A549 (cell line): ENCODE measurements at regions not wholly inside any gene's neighbourhood (a gene's known extent, or its start where the extent isn't known, plus 50 kb on each side); places are given as distances from the start of the nearest gene placed in this dataset.

Experiments used
- ATAC-seq, 2 experiments: fragments of 200-7000 bp in 1 of 2; fragments of >200 bp in 1 of 2; cut with Nextera tagmentation in 1 of 2; cut with Tn5 transposase in 1 of 2; 3 replicates each; pipeline versions ENCODE4 v1.8.0 to v1.9.1; 2018 to 2020; ENCODE audit warnings: mild to moderate bottlenecking in 1 of 2, moderate library complexity in 1 of 2
- CTCF ChIA-PET: fragments of 300-600 bp; sonication (Branson Sonifier 250); formaldehyde crosslinking; extraction: SDS; loops from one replicate; lab custom pipeline; 2021; ENCODE audit warnings: antibody characterized with exemption, inconsistent platforms; lab: Yijun Ruan, JAX
- POLR2A ChIA-PET: fragments of 350-600 bp; formaldehyde crosslinking; extraction: SDS; loops from one replicate; lab custom pipeline; 2021; ENCODE audit warnings: antibody characterized with exemption, inconsistent platforms; lab: Yijun Ruan, JAX
- DNase-seq, 2 experiments: peaks; one replicate each; pipeline versions ENCODE4 v3.0.0 to v3.0.0-alpha.2; 2011 to 2016; ENCODE audit warnings: low read depth in 1 of 2, low spot score in 1 of 2
- FAIRE-seq: peaks from 2 replicates; lab custom pipeline; 2011; peaks lifted over from hg19 to GRCh38; lab: Jason Lieb, UNC
- H3K27ac ChIP-seq, 2 experiments: fragments of >200 bp; sonication (Bioruptor Twin); formaldehyde crosslinking; 3 replicates each; pipeline ENCODE4 v1.5.1; 2016 to 2017
- H3K4me1 ChIP-seq: fragments of >200 bp; sonication (Bioruptor Twin); formaldehyde crosslinking; 3 replicates; pipeline ENCODE4 v1.6.1; 2016
- H3K4me2 ChIP-seq: fragments of >200 bp; sonication (Bioruptor Twin); formaldehyde crosslinking; 3 replicates; pipeline ENCODE4 v1.6.1; 2016
- H3K4me3 ChIP-seq: fragments of >200 bp; sonication (Bioruptor Twin); formaldehyde crosslinking; 3 replicates; pipeline ENCODE4 v1.5.1; 2016
- H3K9me3 ChIP-seq: fragments of >200 bp; sonication (Bioruptor Twin); formaldehyde crosslinking; 3 replicates; pipeline ENCODE4 v1.6.1; 2016
- ATOH8 ChIP-seq: fragments of 250-450 bp; sonication (Bioruptor Pico); IDR thresholded peaks from 2 replicates; pipeline ENCODE4 v1.5.0; 2020; ENCODE audit warnings: low read depth, mild to moderate bottlenecking, moderate library complexity
- BCL3 ChIP-seq: fragments of >200 bp; sonication (Bioruptor Twin); formaldehyde crosslinking; IDR thresholded peaks from 3 replicates; pipeline ENCODE4 v1.6.1; 2016
- BHLHE40 ChIP-seq: IDR thresholded peaks from 2 replicates; pipeline ENCODE4 v1.6.1; 2012; ENCODE audit warnings: low read depth, low read length, inconsistent platforms
- CBX8 ChIP-seq: fragments of 200-600 bp; sonication (generic); IDR thresholded peaks from 2 replicates; pipeline ENCODE4 v1.6.1; 2016
- CTCF ChIP-seq: fragments of >200 bp; sonication (Bioruptor Twin); formaldehyde crosslinking; IDR thresholded peaks from 3 replicates; pipeline ENCODE4 v1.5.1; 2016
- E2F6 ChIP-seq: IDR thresholded peaks from 2 replicates; pipeline ENCODE4 v1.6.1; 2012; ENCODE audit warnings: low read depth, borderline replicate concordance
- EHF ChIP-seq: fragments of 250-450 bp; sonication (Bioruptor Pico); IDR thresholded peaks from 2 replicates; pipeline ENCODE4 v1.5.0; 2020; ENCODE audit warnings: mild to moderate bottlenecking
- ESRRA ChIP-seq: fragments of 150-350 bp; IDR thresholded peaks from 2 replicates; pipeline ENCODE4 v1.6.1; 2014; ENCODE audit warnings: mild to moderate bottlenecking, low read length, borderline replicate concordance
- GATA3 ChIP-seq: IDR thresholded peaks from 2 replicates; pipeline ENCODE4 v1.6.1; 2012; ENCODE audit warnings: borderline replicate concordance
- HES2 ChIP-seq: fragments of >200 bp; sonication (Bioruptor Twin); formaldehyde crosslinking; IDR thresholded peaks from 2 replicates; pipeline ENCODE4 v1.6.1; 2016
- HEYL ChIP-seq: fragments of 250-450 bp; sonication (Bioruptor Pico); IDR thresholded peaks from 2 replicates; pipeline ENCODE4 v1.8.0; 2021; ENCODE audit warnings: mild to moderate bottlenecking, moderate library complexity
- HOXA7 ChIP-seq: fragments of 250-450 bp; sonication (Bioruptor Pico); IDR thresholded peaks from 2 replicates; pipeline ENCODE4 v1.5.0; 2020; ENCODE audit warnings: mild to moderate bottlenecking, moderate library complexity
- JUNB ChIP-seq: fragments of >200 bp; sonication (Bioruptor Twin); formaldehyde crosslinking; IDR thresholded peaks from 2 replicates; pipeline ENCODE4 v1.6.1; 2016
- KDM1A ChIP-seq: fragments of 200-600 bp; sonication (generic); IDR thresholded peaks from 2 replicates; pipeline ENCODE4 v1.6.1; 2016; ENCODE audit warnings: low read depth, mild to moderate bottlenecking
- KDM5A ChIP-seq: fragments of 200-600 bp; sonication (generic); IDR thresholded peaks from 2 replicates; pipeline ENCODE4 v1.6.1; 2016; ENCODE audit warnings: antibody characterized with exemption, mild to moderate bottlenecking
- NFE2L2 ChIP-seq: fragments of 150-350 bp; conservative IDR thresholded peaks from 2 replicates; pipeline ENCODE4 v1.6.1; 2014; ENCODE audit warnings: low read length
- PBX3 ChIP-seq: IDR thresholded peaks from 2 replicates; pipeline ENCODE4 v1.6.1; 2012
- PHF8 ChIP-seq: fragments of 200-600 bp; sonication (generic); IDR thresholded peaks from 2 replicates; pipeline ENCODE4 v1.6.1; 2016; ENCODE audit warnings: low read depth, mild to moderate bottlenecking, antibody characterized with exemption, moderate library complexity, borderline replicate concordance
- POLR2A ChIP-seq: IDR thresholded peaks from 2 replicates; pipeline ENCODE4 v1.6.1; 2012; ENCODE audit warnings: mild to moderate bottlenecking, low read length
- RARB ChIP-seq: fragments of 250-450 bp; sonication (Bioruptor Pico); IDR thresholded peaks from 2 replicates; pipeline ENCODE4 v1.8.0; 2021; ENCODE audit warnings: mild to moderate bottlenecking, moderate library complexity
- RFX5 ChIP-seq: fragments of 450-650 bp; IDR thresholded peaks from 2 replicates; pipeline ENCODE4 v1.7.1; 2014; ENCODE audit warnings: antibody characterized with exemption, mild to moderate bottlenecking, moderate library complexity
- RNF2 ChIP-seq: fragments of 200-600 bp; sonication (generic); IDR thresholded peaks from 2 replicates; pipeline ENCODE4 v1.6.1; 2016; ENCODE audit warnings: low read depth, mild to moderate bottlenecking, antibody characterized with exemption, moderate library complexity, borderline replicate concordance
- SMC3 ChIP-seq: fragments of >200 bp; sonication (Bioruptor Twin); formaldehyde crosslinking; IDR thresholded peaks from 3 replicates; pipeline ENCODE4 v1.6.1; 2018; ENCODE audit warnings: inconsistent platforms
- TP53 ChIP-seq: fragments of 250-450 bp; sonication (Bioruptor Pico); IDR thresholded peaks from 2 replicates; pipeline ENCODE4 v1.5.0; 2021; ENCODE audit warnings: mild to moderate bottlenecking, moderate library complexity
- ZFP36 ChIP-seq: fragments of 450-650 bp; IDR thresholded peaks from 2 replicates; pipeline ENCODE4 v1.6.1; 2014; ENCODE audit warnings: borderline replicate concordance; ENCODE audit not compliant: partially characterized antibody
- whole genome bisulfite sequencing: methylation state at CpG from one replicate; pipeline ENCODE4 v1.1.6; 2017; ENCODE audit errors: missing lambda C conversion rate; 5-methylcytosine and 5-hydroxymethylcytosine counted together

- ATAC-seq = no peak
- TF ChIP-seq PBX3 = no peak
- TF ChIP-seq GATA3 = no peak
- TF ChIP-seq BHLHE40 = no peak
- TF ChIP-seq, all 56 proteins: peak for 0
- Histone ChIP-seq H3K27ac (no peak overlapping the region), H3K4me2 (no peak overlapping the region), H3K4me3 (no peak overlapping the region), H3K9me3 (no peaks in the 10 kb centered on the region), H3K4me1 (no peaks in the 10 kb centered on the region; the same call in 2 of the 3 replicates)
- WGBS = 54% methylated on average over 3 of the region's 3 CpGs
- DNase-seq = no peak
- CTCF ChIA-PET = interaction anchor here (0.9 kb wide), 1 partner anchor 41 kb away, joined by 5 read pairs; no protein-coding TSS in a partner anchor
- no peak for FAIRE-seq
- POLR2A ChIA-PET = no interaction called here
These were observed 171.3 kb upstream of the OSR1 start for GRCh38 chr2:19529677-19530076.

- POLR2A ChIA-PET = no interaction called here
- no peak overlapping the region for H3K27ac ChIP-seq
- H3K9me3 ChIP-seq = no peaks in the 10 kb centered on the region
- TF ChIP-seq ZFP36 (no peak), EHF (CRISPR knock-in tag) (no peak), ESRRA (no peak), HOXA7 (CRISPR knock-in tag) (no peak), KDM5A (no peak), KDM1A (no peak), RFX5 (no peak), ATOH8 (no peak)
- CTCF ChIA-PET = no interaction called here
- H3K4me2 ChIP-seq = no peak overlapping the region
- ATAC-seq (no peak), FAIRE-seq (no peak), DNase-seq (no peak)
- no peaks in the 10 kb centered on the region; the same call in 2 of the 3 replicates for H3K4me1 ChIP-seq
- 91% methylated on average over 2 of the region's 2 CpGs for WGBS
- H3K4me3 ChIP-seq = no peak overlapping the region
These were observed 169.3 kb upstream of the OSR1 start for GRCh38 chr2:19527771-19528170.

GRCh38 chr2:19525313-19525712 is 166.9 kb upstream of the OSR1 start:
- Histone ChIP-seq H3K9me3 (no peaks in the 10 kb centered on the region), H3K4me1 (no peaks in the 10 kb centered on the region), H3K27ac (no peak overlapping the region), H3K4me2 (no peak overlapping the region), H3K4me3 (no peak overlapping the region)
- POLR2A ChIA-PET = no interaction called here
- ATAC-seq (no peak), DNase-seq (no peak), FAIRE-seq (no peak)
- TF ChIP-seq SMC3 (no peak), HEYL (CRISPR knock-in tag) (no peak), KDM1A (no peak), TP53 (no peak), HES2 (no peak), JUNB (no peak), PBX3 (no peak), NFE2L2 (no peak), RARB (CRISPR knock-in tag) (no peak), GATA3 (no peak), CBX8 (no peak), BCL3 (no peak), CTCF (no peak), EHF (CRISPR knock-in tag) (no peak), E2F6 (no peak), RNF2 (no peak), POLR2A (no peak), PHF8 (no peak)
- CTCF ChIA-PET = interaction anchor here (1.2 kb wide), 1 partner anchor 15 kb away, joined by 4 read pairs; no protein-coding TSS in a partner anchor
- 48% methylated on average over 2 of the region's 2 CpGs for WGBS
